H1 (cell line): ENCODE measurements at regions not wholly inside any gene's neighbourhood (a gene's known extent, or its start where the extent isn't known, plus 50 kb on each side); places are given as distances from the start of the nearest gene placed in this dataset.

Source experiments
- CTCF ChIA-PET: fragments of 300-600 bp; sonication (Branson Sonifier 250); formaldehyde crosslinking; loops from one replicate; lab custom pipeline; 2021; ENCODE audit not compliant: partially characterized antibody; lab: Charles Lee
- POLR2A ChIA-PET: fragments of 300-600 bp; sonication (Branson Sonifier 250); formaldehyde crosslinking; loops from one replicate; lab custom pipeline; 2021; ENCODE audit warnings: inconsistent platforms; ENCODE audit not compliant: partially characterized antibody; lab: Charles Lee
- DNase-seq, 2 experiments: peaks; one replicate each; pipeline versions ENCODE4 v3.0.0 to v3.0.0-alpha.2; 2010 to 2022; ENCODE audit warnings: low spot score in 2 of 2, low read depth in 1 of 2, mixed read lengths in 1 of 2
- FAIRE-seq: peaks from 2 replicates; lab custom pipeline; 2011; peaks lifted over from hg19 to GRCh38; lab: Jason Lieb, UNC
- H2AFZ ChIP-seq: 2 replicates; pipeline ENCODE4 v1.8.1; 2012; ENCODE audit warnings: low read length, inconsistent platforms
- H2AK5ac ChIP-seq: 2 replicates; pipeline ENCODE4 v1.6.1; 2013; ENCODE audit warnings: low read depth, low read length
- H2BK120ac ChIP-seq: replicated peaks from 2 replicates; pipeline ENCODE3; 2013; ENCODE audit warnings: low read depth, low read length, inconsistent platforms
- H2BK12ac ChIP-seq: 2 replicates; pipeline ENCODE4 v1.6.1; 2013; ENCODE audit warnings: low read depth, low read length
- H2BK15ac ChIP-seq: 2 replicates; pipeline ENCODE4 v1.6.1; 2013; ENCODE audit warnings: low read length
- H2BK20ac ChIP-seq: 2 replicates; pipeline ENCODE4 v1.6.1; 2013; ENCODE audit warnings: low read length
- H2BK5ac ChIP-seq: 2 replicates; pipeline ENCODE4 v1.6.1; 2013; ENCODE audit warnings: low read depth, low read length
- H3K14ac ChIP-seq: 2 replicates; pipeline ENCODE4 v1.6.1; 2013; ENCODE audit warnings: inconsistent platforms; ENCODE audit not compliant: insufficient read length
- H3K18ac ChIP-seq: 2 replicates; pipeline ENCODE4 v1.6.1; 2013; ENCODE audit warnings: low read length; ENCODE audit errors: extremely low read depth
- H3K23ac ChIP-seq: 2 replicates; pipeline ENCODE4 v1.6.1; 2013; ENCODE audit warnings: inconsistent platforms; ENCODE audit not compliant: insufficient read length
- H3K23me2 ChIP-seq: 2 replicates; pipeline ENCODE4 v1.6.1; 2013; ENCODE audit warnings: low read depth, low read length
- H3K27ac ChIP-seq: 2 replicates; pipeline ENCODE4 v1.6.1; 2011; ENCODE audit warnings: low read depth, low read length, inconsistent platforms
- H3K27me3 ChIP-seq, 4 experiments: replicated peaks in 1 of 4; 1 replicate in 1 of 4; 2 replicates in 3 of 4; pipeline versions ENCODE4 v1.6.1 to v1.8.1; 2011 to 2013; ENCODE audit warnings: low read length in 3 of 4, mild to moderate bottlenecking in 3 of 4, inconsistent platforms in 2 of 4, mixed read lengths in 2 of 4, moderate library complexity in 1 of 4; ENCODE audit not compliant: control insufficient read depth in 3 of 4, insufficient read depth in 3 of 4; ENCODE audit errors: extremely low read depth in 1 of 4
- H3K36me3 ChIP-seq, 4 experiments: 2 replicates each; pipeline versions ENCODE4 v1.6.1 to v1.8.1; 2011 to 2013; ENCODE audit warnings: mild to moderate bottlenecking in 4 of 4, low read length in 3 of 4, moderate library complexity in 2 of 4, control low read depth in 1 of 4, inconsistent platforms in 1 of 4; ENCODE audit not compliant: insufficient read depth in 4 of 4, control insufficient read depth in 2 of 4
- H3K4ac ChIP-seq: replicated peaks from 2 replicates; pipeline ENCODE3; 2013; ENCODE audit warnings: low read length, low read depth, mixed read lengths, inconsistent platforms; ENCODE audit not compliant: insufficient read length
- H3K4me1 ChIP-seq, 4 experiments: replicated peaks in 1 of 4; 1 replicate in 1 of 4; 2 replicates in 3 of 4; pipeline versions ENCODE4 v1.6.1 to v1.8.1; 2011 to 2013; ENCODE audit warnings: low read length in 3 of 4, inconsistent platforms in 2 of 4, mixed read lengths in 1 of 4; ENCODE audit not compliant: insufficient read depth in 4 of 4, control insufficient read depth in 3 of 4
- H3K4me2 ChIP-seq, 2 experiments: 2 replicates each; pipeline versions ENCODE4 v1.6.1 to v1.8.1; 2011 to 2013; ENCODE audit warnings: low read depth in 2 of 2, low read length in 2 of 2, control low read depth in 1 of 2, inconsistent platforms in 1 of 2, mild to moderate bottlenecking in 1 of 2; ENCODE audit not compliant: insufficient read depth in 1 of 2
- H3K4me3 ChIP-seq, 4 experiments: fragments of 200-600, 300-600 bp in 1 of 4; sonication (generic), shearing (Covaris generic), sonication (Bioruptor Twin) in 1 of 4; 2 replicates each; pipeline versions ENCODE4 v1.5.1 to v1.8.1; 2011 to 2016; ENCODE audit warnings: low read length in 4 of 4, low read depth in 3 of 4, control low read depth in 2 of 4, inconsistent platforms in 2 of 4, mild to moderate bottlenecking in 2 of 4, mixed read lengths in 1 of 4, moderate library complexity in 1 of 4; ENCODE audit not compliant: insufficient read depth in 2 of 4; ENCODE audit errors: extremely low read depth in 1 of 4
- H3K56ac ChIP-seq: replicated peaks from 2 replicates; pipeline ENCODE3; 2013; ENCODE audit warnings: low read depth, mild to moderate bottlenecking, mixed read lengths, low read length, inconsistent platforms; ENCODE audit not compliant: insufficient read length
- H3K79me1 ChIP-seq: 2 replicates; pipeline ENCODE4 v1.6.1; 2013; ENCODE audit warnings: low read depth, low read length, control low read depth
- H3K79me2 ChIP-seq, 2 experiments: 2 replicates each; pipeline versions ENCODE4 v1.6.1 to v1.8.1; 2012 to 2013; ENCODE audit warnings: low read length in 2 of 2, mild to moderate bottlenecking in 2 of 2, inconsistent platforms in 1 of 2; ENCODE audit not compliant: insufficient read depth in 2 of 2, control insufficient read depth in 1 of 2
- H3K9ac ChIP-seq, 4 experiments: replicated peaks in 1 of 4; 1 replicate in 1 of 4; 2 replicates in 3 of 4; pipeline versions ENCODE4 v1.6.1 to v1.8.1; 2011 to 2013; ENCODE audit warnings: low read depth in 3 of 4, low read length in 3 of 4, control low read depth in 2 of 4, mild to moderate bottlenecking in 2 of 4, moderate library complexity in 2 of 4, inconsistent platforms in 1 of 4; ENCODE audit errors: extremely low read depth in 1 of 4
- H3K9me3 ChIP-seq, 2 experiments: 2 replicates each; pipeline versions ENCODE4 v1.6.1 to v1.8.1; 2012 to 2013; ENCODE audit warnings: mild to moderate bottlenecking in 2 of 2, moderate library complexity in 2 of 2, control low read depth in 1 of 2, inconsistent platforms in 1 of 2, low read depth in 1 of 2, low read length in 1 of 2, mixed read lengths in 1 of 2; ENCODE audit not compliant: insufficient read depth in 2 of 2
- H4K20me1 ChIP-seq, 2 experiments: replicated peaks in 1 of 2; 2 replicates each; pipeline versions ENCODE3 to v1.8.1; 2011 to 2013; ENCODE audit warnings: inconsistent platforms in 2 of 2, low read length in 2 of 2, mild to moderate bottlenecking in 1 of 2; ENCODE audit not compliant: insufficient read depth in 2 of 2, control insufficient read depth in 1 of 2
- H4K5ac ChIP-seq: 2 replicates; pipeline ENCODE4 v1.6.1; 2013; ENCODE audit warnings: low read length, low read depth, mixed read lengths, inconsistent platforms; ENCODE audit not compliant: insufficient read length
- H4K8ac ChIP-seq: 2 replicates; pipeline ENCODE4 v1.8.0; 2013; ENCODE audit warnings: mild to moderate bottlenecking, moderate library complexity, low read length, inconsistent platforms; ENCODE audit not compliant: insufficient read depth; ENCODE audit errors: extremely low read depth
- H4K91ac ChIP-seq: replicated peaks from 2 replicates; pipeline ENCODE3; 2013; ENCODE audit warnings: low read length, mixed read lengths, inconsistent platforms; ENCODE audit not compliant: insufficient read length
- POU5F1 ChIP-seq: IDR thresholded peaks from 2 replicates; pipeline ENCODE4 v1.6.1; 2011; ENCODE audit warnings: low read depth, mild to moderate bottlenecking, low read length, moderate library complexity
- WGBS, 2 experiments: shearing (Covaris generic) in 1 of 2; methylation state at CpG; one replicate each; pipeline versions ENCODE4 v1.1.6 to v1.1.7; 2013 to 2015; ENCODE audit warnings: low lambda C conversion rate in 2 of 2, mixed read lengths in 2 of 2, inconsistent platforms in 1 of 2, low coverage in 1 of 2, missing lambda C conversion rate in 1 of 2; ENCODE audit not compliant: insufficient replicate concordance in 2 of 2, insufficient coverage in 1 of 2, insufficient read length in 1 of 2; ENCODE audit errors: extremely low coverage in 1 of 2, missing lambda C conversion rate in 1 of 2; 5-methylcytosine and 5-hydroxymethylcytosine counted together

- CTCF ChIA-PET = no interaction called here
- H2BK120ac ChIP-seq = no peak overlapping the region
- 100% methylated on average over 1 of the region's 1 CpG; no CpG with 5 or more reads in 1 of the 2 experiments for WGBS, 2 experiments
- TF ChIP-seq POU5F1 = no peak
These were observed 105.1 kb upstream of the SLITRK1 start for GRCh38 chr13:83987394-83987793.

More at GRCh38 chr13:83987394-83987793, 105.1 kb upstream of the SLITRK1 start:
- Histone ChIP-seq H3K9me3 (no peaks in the 10 kb centered on the region), H4K8ac (no peak overlapping the region), H4K20me1 (no peaks in the 10 kb centered on the region), H3K27ac (no peak overlapping the region), H2BK15ac (no peak overlapping the region), H2AFZ (no peak overlapping the region), H3K4me3 (no peak overlapping the region), H2AK5ac (no peak overlapping the region), H3K18ac (no peak overlapping the region), H3K23me2 (no peaks in the 10 kb centered on the region), H3K36me3 (no peaks in the 10 kb centered on the region), H3K4me2 (no peak overlapping the region), H3K56ac (no peak overlapping the region), H3K14ac (no peak overlapping the region), H3K79me1 (no peaks in the 10 kb centered on the region), H3K23ac (no peak overlapping the region), H3K4ac (no peak overlapping the region), H3K4me1 (no peaks in the 10 kb centered on the region), H3K9ac (no peak overlapping the region), H2BK20ac (no peak overlapping the region), H2BK5ac (no peak overlapping the region), H3K27me3 (no peaks in the 10 kb centered on the region), H4K5ac (no peak overlapping the region), H2BK12ac (no peak overlapping the region), H3K79me2 (no peaks in the 10 kb centered on the region), H4K91ac (no peak overlapping the region)
- DNase-seq (no peak), FAIRE-seq (no peak)
- POLR2A ChIA-PET = no interaction called here
